SK-N-SH treated with all-trans-retinoic acid at 6 μM for 48 hours (cell line): ENCODE measurements at regions not wholly inside any gene's neighbourhood (a gene's known extent, or its start where the extent isn't known, plus 50 kb on each side); places are given as distances from the start of the nearest gene placed in this dataset.

Source experiments
- CSDC2 ChIP-seq: fragments of 250-450 bp; sonication (Bioruptor Pico); IDR thresholded peaks from 2 replicates; pipeline ENCODE4 v1.5.0; 2020; ENCODE audit warnings: mild to moderate bottlenecking, moderate library complexity
- PATZ1 ChIP-seq: fragments of 250-450 bp; sonication (Bioruptor Pico); IDR thresholded peaks from 2 replicates; pipeline ENCODE4 v1.8.0; 2020; ENCODE audit warnings: mild to moderate bottlenecking, moderate library complexity, borderline replicate concordance
- RARB ChIP-seq: fragments of 250-450 bp; sonication (Bioruptor Pico); IDR thresholded peaks from 2 replicates; pipeline ENCODE4 v1.8.0; 2021; ENCODE audit warnings: mild to moderate bottlenecking, moderate library complexity
- TCF4 ChIP-seq: fragments of 250-450 bp; sonication (Bioruptor Pico); IDR thresholded peaks from 2 replicates; pipeline ENCODE4 v1.8.0; 2021; ENCODE audit warnings: mild to moderate bottlenecking, moderate library complexity, borderline replicate concordance
- TOX ChIP-seq: fragments of 250-450 bp; sonication (Bioruptor Pico); IDR thresholded peaks from 2 replicates; pipeline ENCODE4 v1.8.0; 2021; ENCODE audit warnings: mild to moderate bottlenecking, moderate library complexity, borderline replicate concordance
- ZC3H10 ChIP-seq: fragments of 250-450 bp; sonication (Bioruptor Pico); IDR thresholded peaks from 2 replicates; pipeline ENCODE4 v1.5.1; 2021; ENCODE audit warnings: mild to moderate bottlenecking, moderate library complexity
- ZNF565 ChIP-seq: fragments of 450-650 bp; formaldehyde crosslinking; conservative IDR thresholded peaks from 2 replicates; pipeline ENCODE4 v1.5.0; 2020; ENCODE audit warnings: low read depth, mild to moderate bottlenecking, moderate library complexity

- TF ChIP-seq PATZ1 (CRISPR knock-in tag) (no peak), ZC3H10 (CRISPR knock-in tag) (no peak), RARB (0 out of 2 replicates have a peak, but pooled peaks have one; percentile 43), ZNF565 (CRISPR knock-in tag) (no peak), CSDC2 (CRISPR knock-in tag) (peak; percentile 48; the same call in 1 of the 2 replicates), TOX (CRISPR knock-in tag) (no peak), TCF4 (CRISPR knock-in tag) (no peak)
Measured at GRCh38 chr3:153221748-153222162, 59.7 kb downstream of the RAP2B start.
